ENCODE measurements at regions not wholly inside any gene's neighbourhood (a gene's known extent, or its start where the extent isn't known, plus 50 kb on each side); places are given as distances from the start of the nearest gene placed in this dataset.

GRCh38 chr1:219773775-219774174 is 154.6 kb downstream of the SLC30A10 start:
- TF ChIP-seq POLR2A (IDR thresholded peaks at IDR 0.05; ENCODE audit: low read length) (no peak), GATA1 (IDR thresholded peaks at IDR 0.05; ENCODE audit: low read depth, low read length) (no peak)

GRCh38 chr1:219773110-219773509 is 155.2 kb downstream of the SLC30A10 start:
- no peak for TF ChIP-seq GATA1 (IDR thresholded peaks at IDR 0.05; ENCODE audit: low read depth, low read length)
- no peak for TF ChIP-seq POLR2A (IDR thresholded peaks at IDR 0.05; ENCODE audit: low read length)
- DNase-seq, result no peak

More at GRCh38 chr1:219773775-219774174, 154.6 kb downstream of the SLC30A10 start:
- no peak for DNase-seq

- no peak for DNase-seq
- TF ChIP-seq GATA1 (IDR thresholded peaks at IDR 0.05; ENCODE audit: low read depth, low read length), result no peak
- no peak for TF ChIP-seq POLR2A (IDR thresholded peaks at IDR 0.05; ENCODE audit: low read length)
Observed at GRCh38 chr1:219772265-219773036, 155.9 kb downstream of the SLC30A10 start.

GRCh38 chr1:219771080-219771479 is 157.3 kb downstream of the SLC30A10 start:
- no peak for DNase-seq
- TF ChIP-seq POLR2A (IDR thresholded peaks at IDR 0.05; ENCODE audit: low read length) (no peak), GATA1 (IDR thresholded peaks at IDR 0.05; ENCODE audit: low read depth, low read length) (no peak)

GRCh38 chr1:219763321-219763720 is 150.4 kb upstream of the ZC3H11B start:
- TF ChIP-seq GATA1 (IDR thresholded peaks at IDR 0.05; ENCODE audit: low read depth, low read length) (no peak), POLR2A (IDR thresholded peaks at IDR 0.05; ENCODE audit: low read length) (no peak)

GRCh38 chr1:219761208-219761860 is 148.4 kb upstream of the ZC3H11B start:
- TF ChIP-seq GATA1 (IDR thresholded peaks at IDR 0.05; ENCODE audit: low read depth, low read length) (no peak), POLR2A (IDR thresholded peaks at IDR 0.05; ENCODE audit: low read length) (no peak)
- no peak for DNase-seq

More at GRCh38 chr1:219763321-219763720, 150.4 kb upstream of the ZC3H11B start:
- DNase-seq, result no peak

- TF ChIP-seq GATA1 (IDR thresholded peaks at IDR 0.05; ENCODE audit: low read depth, low read length) (no peak), POLR2A (IDR thresholded peaks at IDR 0.05; ENCODE audit: low read length) (no peak)
- no peak for DNase-seq
Observed at GRCh38 chr1:219759095-219759494, 146.2 kb upstream of the ZC3H11B start.

GRCh38 chr1:219757890-219758289 is 145.0 kb upstream of the ZC3H11B start:
- DNase-seq, result no peak
- TF ChIP-seq POLR2A (IDR thresholded peaks at IDR 0.05; ENCODE audit: low read length), result no peak
- TF ChIP-seq GATA1 (IDR thresholded peaks at IDR 0.05; ENCODE audit: low read depth, low read length), result no peak

- no peak for TF ChIP-seq GATA1 (IDR thresholded peaks at IDR 0.05; ENCODE audit: low read depth, low read length)
- TF ChIP-seq POLR2A (IDR thresholded peaks at IDR 0.05; ENCODE audit: low read length), result no peak
- DNase-seq, result no peak
Observed at GRCh38 chr1:219755234-219755633, 142.3 kb upstream of the ZC3H11B start.

GRCh38 chr1:219754767-219755166 is 141.9 kb upstream of the ZC3H11B start:
- DNase-seq, result no peak
- TF ChIP-seq GATA1 (IDR thresholded peaks at IDR 0.05; ENCODE audit: low read depth, low read length), result no peak
- no peak for TF ChIP-seq POLR2A (IDR thresholded peaks at IDR 0.05; ENCODE audit: low read length)

- no peak for DNase-seq
- no peak for TF ChIP-seq POLR2A (IDR thresholded peaks at IDR 0.05; ENCODE audit: low read length)
- TF ChIP-seq GATA1 (IDR thresholded peaks at IDR 0.05; ENCODE audit: low read depth, low read length), result no peak
Observed at GRCh38 chr1:219753914-219754313, 141.0 kb upstream of the ZC3H11B start.

GRCh38 chr1:219752645-219753044 is 139.7 kb upstream of the ZC3H11B start:
- TF ChIP-seq POLR2A (IDR thresholded peaks at IDR 0.05; ENCODE audit: low read length), result no peak
- no peak for TF ChIP-seq GATA1 (IDR thresholded peaks at IDR 0.05; ENCODE audit: low read depth, low read length)

GRCh38 chr1:219751870-219752507 is 139.1 kb upstream of the ZC3H11B start:
- DNase-seq, result no peak
- TF ChIP-seq GATA1 (IDR thresholded peaks at IDR 0.05; ENCODE audit: low read depth, low read length) (no peak), POLR2A (IDR thresholded peaks at IDR 0.05; ENCODE audit: low read length) (no peak)

More at GRCh38 chr1:219752645-219753044, 139.7 kb upstream of the ZC3H11B start:
- DNase-seq, result no peak

- no peak for DNase-seq
- no peak for TF ChIP-seq POLR2A (IDR thresholded peaks at IDR 0.05; ENCODE audit: low read length)
- no peak for TF ChIP-seq GATA1 (IDR thresholded peaks at IDR 0.05; ENCODE audit: low read depth, low read length)
Observed at GRCh38 chr1:219749370-219749769, 136.5 kb upstream of the ZC3H11B start.
